ENCODE measurements at regions not wholly inside any gene's neighbourhood (a gene's known extent, or its start where the extent isn't known, plus 50 kb on each side); places are given as distances from the start of the nearest gene placed in this dataset.

DNA sequence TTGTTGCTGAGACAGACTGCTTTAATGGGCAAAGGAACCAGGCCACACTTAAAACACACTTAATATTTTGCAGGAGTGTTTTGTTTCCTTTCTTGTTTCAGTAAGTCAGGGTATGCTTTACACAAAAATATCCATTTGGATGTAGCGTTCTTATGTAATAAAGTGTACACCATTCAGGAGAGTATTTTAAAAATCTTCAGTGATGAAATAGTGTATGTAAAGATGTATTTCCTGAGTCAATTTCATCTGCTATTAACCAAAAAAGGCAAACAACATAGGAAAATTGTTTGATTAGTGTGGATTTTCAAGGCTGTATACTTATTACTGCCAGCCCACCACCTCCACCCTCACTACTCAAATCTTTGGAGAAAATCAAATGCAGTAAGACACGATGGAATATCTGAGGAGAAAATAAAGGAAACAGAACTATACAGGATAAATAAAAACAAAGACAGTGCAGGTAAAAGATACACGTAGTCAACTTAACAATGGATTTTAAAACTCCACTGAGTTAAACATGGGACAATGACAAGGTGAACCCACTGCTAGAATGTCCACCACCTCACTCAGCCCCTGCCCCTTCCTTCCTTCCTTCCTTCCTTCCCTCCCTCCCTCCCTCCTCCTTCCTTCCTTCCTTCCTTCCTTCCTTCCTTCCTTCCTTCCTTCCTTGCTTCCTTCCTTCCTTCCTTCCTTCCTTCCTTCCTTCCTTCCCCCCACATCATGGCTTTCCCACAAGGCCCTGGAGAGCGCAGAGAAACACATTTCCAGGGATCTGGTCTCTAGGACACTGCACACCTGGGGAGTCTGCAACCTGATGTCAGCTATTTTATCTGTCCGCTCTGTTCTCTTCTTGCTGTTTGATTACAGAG, 360.3 kb downstream of the IRS2 start:
- Mint-ChIP-seq H3K9me3 (peaks cover 15% of the 10 kb centered on the region), H3K4me3 (ENCODE audit: low read depth) (no peak overlapping the region), H3K36me3 (ENCODE audit: low read depth) (no peaks in the 10 kb centered on the region), H3K27me3 (ENCODE audit: low read depth) (no peaks in the 10 kb centered on the region), H3K4me1 (ENCODE audit: low read depth) (no peaks in the 10 kb centered on the region), H3K27ac (no peak overlapping the region)
- intact Hi-C loops (cut with micrococcal nuclease), result no loop called here
- no peak for DNase-seq (ENCODE audit: low spot score)

DNA sequence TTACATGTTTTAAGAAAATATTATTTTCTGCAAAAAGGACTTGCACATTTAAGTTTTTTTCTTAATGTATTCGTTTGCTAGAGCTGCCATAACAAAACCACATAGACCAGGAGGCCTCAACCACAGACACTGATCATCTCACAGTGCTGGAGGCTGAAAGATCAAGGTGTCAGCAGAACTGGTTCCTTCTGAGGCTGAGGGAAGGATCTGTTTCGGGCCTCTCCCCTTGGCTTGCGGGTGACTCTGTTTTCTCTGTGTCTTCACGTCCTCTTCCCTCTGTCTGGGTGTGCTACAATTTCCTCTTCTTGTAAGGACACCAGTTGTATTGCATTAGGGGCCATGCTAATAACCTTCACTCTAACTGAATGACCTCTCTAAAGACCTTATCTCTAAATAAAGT, 364.2 kb downstream of the IRS2 start:
- H3K27ac Mint-ChIP-seq, result no peak overlapping the region
- H3K4me1 Mint-ChIP-seq (ENCODE audit: low read depth), result no peaks in the 10 kb centered on the region
- H3K36me3 Mint-ChIP-seq (ENCODE audit: low read depth), result no peaks in the 10 kb centered on the region
- no peaks in the 10 kb centered on the region for H3K27me3 Mint-ChIP-seq (ENCODE audit: low read depth)
- DNase-seq (ENCODE audit: low spot score), result no peak
- intact Hi-C loops (cut with micrococcal nuclease), result no loop called here
- no peak overlapping the region for H3K4me3 Mint-ChIP-seq (ENCODE audit: low read depth)
- H3K9me3 Mint-ChIP-seq, result no peaks in the 10 kb centered on the region

DNA sequence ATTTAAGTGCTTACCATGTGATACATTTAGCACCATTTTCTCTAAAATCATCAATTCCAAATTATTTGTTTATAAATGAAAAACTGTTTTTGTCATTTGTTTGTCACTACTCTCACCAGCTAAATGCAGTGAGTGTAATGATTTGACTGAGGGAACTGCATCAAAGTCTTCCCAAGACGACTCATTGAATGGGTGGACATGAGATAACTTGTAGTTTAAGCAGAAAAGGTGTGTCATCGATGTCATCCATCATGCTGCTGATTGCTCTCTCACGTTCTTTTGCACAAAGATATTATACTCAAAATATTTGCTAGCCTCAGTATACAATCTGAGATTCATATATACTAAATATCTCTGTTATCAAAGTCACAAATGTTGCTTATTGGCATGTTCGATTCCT, 366.5 kb downstream of the IRS2 start:
- intact Hi-C loops (cut with micrococcal nuclease), result no loop called here
- Mint-ChIP-seq H3K9me3 (no peaks in the 10 kb centered on the region), H3K27ac (no peak overlapping the region), H3K36me3 (ENCODE audit: low read depth) (no peaks in the 10 kb centered on the region), H3K4me3 (ENCODE audit: low read depth) (no peak overlapping the region), H3K27me3 (ENCODE audit: low read depth) (no peaks in the 10 kb centered on the region), H3K4me1 (ENCODE audit: low read depth) (no peaks in the 10 kb centered on the region)
- DNase-seq (ENCODE audit: low spot score), result no peak

DNA sequence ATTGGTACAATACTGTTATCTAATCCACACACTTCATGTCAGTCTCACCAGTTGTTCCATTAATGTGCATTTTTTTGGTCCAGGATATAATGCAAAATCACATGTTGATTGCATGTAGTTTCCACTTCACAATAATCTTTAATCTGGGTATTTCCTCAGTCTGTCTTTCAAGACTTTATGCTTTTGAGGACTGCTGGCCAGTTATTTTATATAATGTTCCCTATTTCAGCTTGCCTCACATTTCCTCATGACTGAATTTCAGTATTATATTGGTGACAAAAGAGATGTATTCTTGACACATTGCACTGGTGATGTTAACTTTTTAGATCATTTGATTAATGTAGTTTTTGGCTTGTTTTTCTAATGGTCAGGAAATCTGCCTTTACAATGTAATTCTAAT, 368.3 kb downstream of the IRS2 start:
- intact Hi-C loops (cut with micrococcal nuclease), result no loop called here
- no peaks in the 10 kb centered on the region for H3K36me3 Mint-ChIP-seq (ENCODE audit: low read depth)

DNA sequence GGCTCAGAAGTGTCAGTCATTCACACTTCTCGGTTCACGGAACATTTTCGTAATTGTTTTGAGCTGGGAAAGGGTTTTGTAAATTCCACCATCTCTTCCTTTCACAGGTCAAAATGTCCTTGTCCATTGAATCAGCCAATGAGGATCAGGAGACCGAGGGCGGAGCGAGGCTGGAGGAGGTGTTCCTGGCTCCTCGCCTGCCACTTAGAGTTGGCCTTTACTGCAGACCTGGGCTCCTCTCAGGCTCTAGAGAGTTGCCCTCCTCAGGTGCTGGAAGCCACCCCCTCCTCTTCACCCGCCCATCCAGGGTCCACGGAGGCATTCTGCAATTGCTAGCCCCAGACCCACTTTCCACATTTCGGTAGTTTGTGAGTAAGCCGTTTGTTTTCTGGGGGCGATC, 370.4 kb downstream of the IRS2 start:
- no peaks in the 10 kb centered on the region for H3K36me3 Mint-ChIP-seq (ENCODE audit: low read depth)
- intact Hi-C loops (cut with micrococcal nuclease), result no loop called here
- no peaks in the 10 kb centered on the region for H3K27me3 Mint-ChIP-seq (ENCODE audit: low read depth)
- no peak overlapping the region for H3K27ac Mint-ChIP-seq
- no peaks in the 10 kb centered on the region for H3K4me1 Mint-ChIP-seq (ENCODE audit: low read depth)
- no peak overlapping the region for H3K4me3 Mint-ChIP-seq (ENCODE audit: low read depth)
- no peaks in the 10 kb centered on the region for H3K9me3 Mint-ChIP-seq
- DNase-seq (ENCODE audit: low spot score), result no peak

More for the DNA sequence above, 368.3 kb downstream of the IRS2 start:
- no peak overlapping the region for H3K4me3 Mint-ChIP-seq (ENCODE audit: low read depth)
- no peak for DNase-seq (ENCODE audit: low spot score)
- no peaks in the 10 kb centered on the region for H3K9me3 Mint-ChIP-seq
- no peaks in the 10 kb centered on the region for H3K4me1 Mint-ChIP-seq (ENCODE audit: low read depth)
- no peak overlapping the region for H3K27ac Mint-ChIP-seq
- H3K27me3 Mint-ChIP-seq (ENCODE audit: low read depth), result no peaks in the 10 kb centered on the region

DNA sequence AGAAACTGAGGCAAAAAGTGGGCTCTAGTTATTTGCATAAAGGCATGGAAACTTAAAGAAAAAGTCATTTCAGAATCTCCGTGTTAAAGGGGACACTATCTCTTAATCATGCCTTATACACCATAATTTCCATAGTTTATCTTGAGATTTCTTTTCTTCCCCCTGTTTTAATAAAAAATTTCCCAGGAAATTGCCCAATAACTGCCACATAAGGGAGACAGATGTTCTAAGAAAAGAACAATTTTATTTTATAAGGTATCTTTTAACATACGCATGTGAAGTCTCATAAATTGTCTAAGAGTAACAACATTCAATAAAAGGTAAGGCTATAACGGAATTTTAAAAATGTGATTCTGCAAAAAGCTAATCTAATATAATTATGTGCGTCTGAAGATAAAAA, 371.3 kb downstream of the IRS2 start:
- H3K36me3 Mint-ChIP-seq (ENCODE audit: low read depth), result no peaks in the 10 kb centered on the region

DNA sequence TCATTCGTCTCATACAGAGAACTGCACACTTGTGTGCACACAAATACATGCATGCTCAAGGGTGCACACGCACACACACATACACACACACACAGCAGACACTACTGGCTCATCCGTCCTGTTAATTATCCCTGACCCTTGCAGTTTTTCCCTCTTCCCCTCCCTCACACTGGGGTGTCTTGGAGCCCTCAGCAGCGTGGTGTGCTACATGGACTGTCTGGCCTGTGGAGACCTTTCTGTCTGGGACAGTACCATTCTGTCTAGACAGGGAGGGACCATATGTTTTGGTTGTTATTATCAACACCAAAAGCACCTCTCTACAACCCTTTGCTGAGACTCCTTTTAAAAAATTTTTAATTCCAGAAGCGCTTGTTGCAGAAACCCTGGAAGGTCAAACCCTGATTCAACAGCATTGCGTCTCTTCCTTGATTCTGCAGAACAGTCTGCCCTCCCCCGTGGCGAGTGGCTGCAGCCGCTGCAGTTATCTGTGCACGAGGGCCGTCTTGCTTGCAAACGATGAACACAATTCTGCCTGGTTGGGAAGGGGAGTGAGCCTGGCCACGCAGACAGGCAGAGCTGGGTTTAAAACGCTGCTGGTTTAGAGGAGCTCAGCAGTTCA, 374.0 kb downstream of the IRS2 start:
- Mint-ChIP-seq H3K4me3 (ENCODE audit: low read depth) (no peak overlapping the region), H3K36me3 (ENCODE audit: low read depth) (no peaks in the 10 kb centered on the region), H3K27me3 (ENCODE audit: low read depth) (no peaks in the 10 kb centered on the region), H3K9me3 (no peaks in the 10 kb centered on the region), H3K27ac (no peak overlapping the region), H3K4me1 (ENCODE audit: low read depth) (no peaks in the 10 kb centered on the region)
- DNase-seq (ENCODE audit: low spot score), result no peak
- intact Hi-C loops (cut with micrococcal nuclease), result no loop called here

More for the DNA sequence above, 371.3 kb downstream of the IRS2 start:
- H3K9me3 Mint-ChIP-seq, result no peaks in the 10 kb centered on the region
- no peaks in the 10 kb centered on the region for H3K27me3 Mint-ChIP-seq (ENCODE audit: low read depth)
- no peak for DNase-seq (ENCODE audit: low spot score)
- H3K4me3 Mint-ChIP-seq (ENCODE audit: low read depth), result no peak overlapping the region
- H3K27ac Mint-ChIP-seq, result no peak overlapping the region
- H3K4me1 Mint-ChIP-seq (ENCODE audit: low read depth), result no peaks in the 10 kb centered on the region
- intact Hi-C loops (cut with micrococcal nuclease), result no loop called here

DNA sequence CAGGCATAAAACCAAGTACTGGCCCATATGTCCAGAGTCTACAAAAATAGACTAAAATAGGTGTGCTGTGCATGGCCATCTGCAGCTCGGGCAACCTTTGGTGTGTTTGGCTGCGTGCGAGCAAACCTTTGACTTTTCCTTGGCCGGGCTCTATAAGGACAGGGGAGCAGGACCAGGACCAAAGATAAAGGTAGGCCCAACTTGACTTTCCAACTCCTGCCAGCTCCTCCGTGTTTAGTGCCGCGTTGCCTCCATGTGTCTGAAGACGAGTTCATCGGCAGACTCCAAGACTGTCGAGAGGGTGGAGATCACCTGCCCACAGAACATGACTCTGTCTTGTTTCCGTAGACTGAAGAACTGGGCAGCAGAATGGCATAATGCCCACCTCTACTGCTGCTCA, 375.5 kb downstream of the IRS2 start:
- Mint-ChIP-seq H3K4me3 (ENCODE audit: low read depth) (no peak overlapping the region), H3K27me3 (ENCODE audit: low read depth) (no peaks in the 10 kb centered on the region), H3K4me1 (ENCODE audit: low read depth) (no peaks in the 10 kb centered on the region), H3K36me3 (ENCODE audit: low read depth) (no peaks in the 10 kb centered on the region), H3K9me3 (no peaks in the 10 kb centered on the region), H3K27ac (no peak overlapping the region)
- DNase-seq (ENCODE audit: low spot score), result no peak
- intact Hi-C loops (cut with micrococcal nuclease), result no loop called here

DNA sequence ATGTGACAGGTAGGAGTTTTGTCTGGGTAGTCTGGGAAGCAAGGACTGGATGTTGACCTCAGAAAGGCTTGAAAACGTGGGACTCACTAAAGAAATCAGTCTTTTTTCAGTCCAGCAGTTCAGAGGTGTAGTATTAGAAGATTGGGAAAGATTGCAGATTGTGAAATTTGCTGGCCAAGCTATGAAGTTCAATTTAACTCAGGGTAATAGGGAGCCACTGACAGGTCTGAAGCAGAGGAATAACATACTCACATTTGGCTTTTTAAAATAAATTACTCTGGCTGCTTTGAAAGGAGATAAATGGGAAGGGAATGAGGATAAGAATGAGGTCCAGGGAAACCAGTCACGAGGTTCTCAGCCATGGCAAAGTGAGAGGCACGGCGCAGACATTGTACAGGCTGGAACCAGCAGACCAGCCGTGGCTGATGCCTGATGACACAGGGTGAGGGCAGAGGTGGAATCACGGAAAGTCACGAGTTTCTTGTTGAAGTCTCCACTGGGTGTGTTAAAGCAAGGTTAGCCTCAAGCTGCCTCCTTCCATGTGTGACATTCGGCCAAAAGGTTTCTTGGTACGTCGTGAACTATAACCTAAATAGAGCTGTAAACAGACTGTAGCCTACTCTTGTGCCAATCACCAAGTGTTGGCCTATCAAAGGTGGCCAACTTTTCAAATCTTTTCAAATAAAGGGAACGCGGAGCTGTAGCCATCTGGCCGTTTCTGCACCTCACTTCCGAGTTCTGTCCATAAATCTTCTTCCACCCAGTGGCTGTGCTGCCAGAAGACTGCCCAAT, 377.6 kb downstream of the IRS2 start:
- H3K4me1 Mint-ChIP-seq (ENCODE audit: low read depth), result no peaks in the 10 kb centered on the region

DNA sequence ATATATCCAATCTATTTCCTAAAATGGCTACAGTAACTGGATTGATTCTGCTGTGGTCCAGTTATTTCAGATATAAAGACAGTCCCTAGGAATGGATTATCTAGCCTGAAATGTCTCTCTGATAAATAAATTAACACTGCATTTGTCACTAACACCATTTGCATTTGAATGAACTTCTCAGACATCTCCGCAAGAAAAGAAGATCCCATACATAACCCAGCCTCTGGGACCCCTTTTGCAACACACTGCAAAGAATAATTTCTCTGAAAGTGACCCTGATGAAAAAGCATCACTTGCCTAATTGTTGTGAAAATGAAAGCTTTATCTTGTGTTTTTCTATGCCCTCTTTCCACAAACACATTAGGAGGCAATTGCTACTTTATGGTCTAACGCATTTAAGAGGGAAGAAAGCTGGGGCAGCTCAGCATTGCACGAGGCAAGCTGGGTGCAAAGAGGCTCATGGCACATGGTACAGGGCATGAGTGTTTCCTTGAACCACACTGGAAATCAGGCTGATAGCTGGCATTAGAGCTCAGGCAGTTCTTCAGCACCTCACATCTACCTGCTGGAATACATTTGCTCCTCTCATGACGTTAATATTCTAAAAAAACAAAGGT, 379.9 kb downstream of the IRS2 start:
- no peaks in the 10 kb centered on the region for H3K27me3 Mint-ChIP-seq (ENCODE audit: low read depth)
- intact Hi-C loops (cut with micrococcal nuclease), result no loop called here

More for the DNA sequence above, 377.6 kb downstream of the IRS2 start:
- Mint-ChIP-seq H3K4me3 (ENCODE audit: low read depth) (no peak overlapping the region), H3K36me3 (ENCODE audit: low read depth) (no peaks in the 10 kb centered on the region), H3K27me3 (ENCODE audit: low read depth) (no peaks in the 10 kb centered on the region), H3K27ac (no peak overlapping the region), H3K9me3 (no peaks in the 10 kb centered on the region)
- intact Hi-C loops (cut with micrococcal nuclease), result no loop called here
- DNase-seq (ENCODE audit: low spot score), result no peak

DNA sequence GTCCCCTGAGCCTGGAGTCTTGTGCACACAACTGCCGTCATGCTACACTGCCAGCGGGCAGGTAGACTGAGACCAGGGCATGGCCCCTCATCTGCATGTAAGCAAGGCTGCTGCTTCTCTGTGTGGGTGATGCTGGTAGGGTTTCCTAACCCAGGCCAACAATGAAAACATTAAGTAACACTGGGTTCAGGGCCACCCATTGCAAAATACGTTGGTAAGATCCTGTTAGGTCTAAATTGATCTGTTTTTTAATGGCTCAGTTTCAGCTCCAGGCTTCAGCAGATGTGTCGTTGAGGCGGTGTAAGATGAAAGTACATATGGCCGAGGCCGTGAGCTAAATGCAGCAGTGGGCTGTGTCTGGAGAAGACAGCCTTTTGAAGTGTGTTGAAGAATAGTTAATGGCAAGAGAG, 383.4 kb downstream of the IRS2 start:
- DNase-seq (ENCODE audit: low spot score), result no peak
- Mint-ChIP-seq H3K4me1 (ENCODE audit: low read depth) (no peaks in the 10 kb centered on the region), H3K9me3 (no peaks in the 10 kb centered on the region), H3K36me3 (ENCODE audit: low read depth) (no peaks in the 10 kb centered on the region), H3K4me3 (ENCODE audit: low read depth) (no peak overlapping the region), H3K27me3 (ENCODE audit: low read depth) (no peaks in the 10 kb centered on the region), H3K27ac (no peak overlapping the region)
- intact Hi-C loops (cut with micrococcal nuclease), result no loop called here

More for the DNA sequence above, 379.9 kb downstream of the IRS2 start:
- no peaks in the 10 kb centered on the region for H3K4me1 Mint-ChIP-seq (ENCODE audit: low read depth)
- no peaks in the 10 kb centered on the region for H3K9me3 Mint-ChIP-seq
- H3K27ac Mint-ChIP-seq, result no peak overlapping the region
- H3K4me3 Mint-ChIP-seq (ENCODE audit: low read depth), result no peak overlapping the region
- no peak for DNase-seq (ENCODE audit: low spot score)
- H3K36me3 Mint-ChIP-seq (ENCODE audit: low read depth), result no peaks in the 10 kb centered on the region

DNA sequence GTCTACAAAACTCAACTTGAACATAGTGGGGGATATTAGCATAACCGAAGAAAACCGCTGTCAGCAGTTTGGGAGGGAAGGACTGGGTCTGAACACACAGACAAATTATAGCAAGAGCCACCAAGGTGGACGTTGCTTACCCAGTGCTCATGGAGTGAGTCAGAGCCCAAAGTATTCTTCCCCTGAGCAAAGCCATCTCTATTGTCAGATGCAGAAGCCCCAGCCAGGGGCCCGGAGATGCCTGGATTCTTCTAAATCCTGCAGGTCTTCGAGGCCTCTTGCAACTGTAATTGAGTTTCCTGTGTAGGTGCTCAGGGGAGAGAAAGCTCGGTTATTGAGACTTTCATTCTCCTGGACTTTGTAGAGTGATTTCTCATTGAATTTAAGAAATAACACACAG, 384.5 kb downstream of the IRS2 start:
- no peaks in the 10 kb centered on the region for H3K9me3 Mint-ChIP-seq
- no peak overlapping the region for H3K27ac Mint-ChIP-seq
- no peak for DNase-seq (ENCODE audit: low spot score)
- intact Hi-C loops (cut with micrococcal nuclease), result no loop called here
- H3K4me3 Mint-ChIP-seq (ENCODE audit: low read depth), result no peak overlapping the region
- no peaks in the 10 kb centered on the region for H3K36me3 Mint-ChIP-seq (ENCODE audit: low read depth)
- no peaks in the 10 kb centered on the region for H3K4me1 Mint-ChIP-seq (ENCODE audit: low read depth)
- no peaks in the 10 kb centered on the region for H3K27me3 Mint-ChIP-seq (ENCODE audit: low read depth)

All from activated T-helper 2 cell treated with anti-CD3 and anti-CD28 coated beads, Interferon-gamma antibody, Interleukin-2, Interleukin-4, amounts not matched to agents 10 μg/mL and 5 μg/mL and 100 μg/mL, durations not matched to agents 14 hours and 24 hours and 36 hours (primary cell).